ENCODE measurements at regions not wholly inside any gene's neighbourhood (a gene's known extent, or its start where the extent isn't known, plus 50 kb on each side); places are given as distances from the start of the nearest gene placed in this dataset.

DNA sequence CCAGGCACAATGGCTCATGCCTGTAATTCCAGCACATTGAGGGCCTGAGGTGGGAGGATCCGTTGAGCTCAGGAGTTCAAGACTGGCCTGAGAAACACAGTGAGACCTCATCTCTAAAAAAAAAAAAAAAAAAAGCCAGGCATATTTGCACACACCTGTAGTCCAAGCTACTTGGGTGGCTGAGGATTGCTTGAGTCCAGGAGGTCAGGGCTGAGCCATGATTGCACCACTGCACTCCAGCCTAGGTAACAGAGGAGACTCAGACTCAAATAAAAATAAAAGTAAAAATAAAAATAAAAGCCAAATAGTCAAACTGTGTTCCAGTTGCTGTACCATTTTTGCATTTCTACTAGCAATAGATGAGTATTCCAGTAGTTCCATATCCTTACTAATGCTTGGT lies 616.0 kb downstream of the KIF4B start:
- H3K36me3 ChIP-seq (ENCODE audit: control insufficient read depth, insufficient read depth, low read length), result no peaks in the 10 kb centered on the region
- no peaks in the 10 kb centered on the region for H3K27me3 ChIP-seq (ENCODE audit: control insufficient read depth, insufficient read depth, low read length)
- FAIRE-seq, result no peak
- DNase-seq (ENCODE audit: low read depth), result no peak
- TF ChIP-seq, protein P1, sequence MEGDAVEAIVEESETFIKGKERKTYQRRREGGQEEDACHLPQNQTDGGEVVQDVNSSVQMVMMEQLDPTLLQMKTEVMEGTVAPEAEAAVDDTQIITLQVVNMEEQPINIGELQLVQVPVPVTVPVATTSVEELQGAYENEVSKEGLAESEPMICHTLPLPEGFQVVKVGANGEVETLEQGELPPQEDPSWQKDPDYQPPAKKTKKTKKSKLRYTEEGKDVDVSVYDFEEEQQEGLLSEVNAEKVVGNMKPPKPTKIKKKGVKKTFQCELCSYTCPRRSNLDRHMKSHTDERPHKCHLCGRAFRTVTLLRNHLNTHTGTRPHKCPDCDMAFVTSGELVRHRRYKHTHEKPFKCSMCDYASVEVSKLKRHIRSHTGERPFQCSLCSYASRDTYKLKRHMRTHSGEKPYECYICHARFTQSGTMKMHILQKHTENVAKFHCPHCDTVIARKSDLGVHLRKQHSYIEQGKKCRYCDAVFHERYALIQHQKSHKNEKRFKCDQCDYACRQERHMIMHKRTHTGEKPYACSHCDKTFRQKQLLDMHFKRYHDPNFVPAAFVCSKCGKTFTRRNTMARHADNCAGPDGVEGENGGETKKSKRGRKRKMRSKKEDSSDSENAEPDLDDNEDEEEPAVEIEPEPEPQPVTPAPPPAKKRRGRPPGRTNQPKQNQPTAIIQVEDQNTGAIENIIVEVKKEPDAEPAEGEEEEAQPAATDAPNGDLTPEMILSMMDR (IDR thresholded peaks at IDR 0.05; ENCODE audit: insufficient read depth, low read length, severe bottlenecking), result no peak
- H3K4me3 ChIP-seq (ENCODE audit: low read depth, low read length), result no peak overlapping the region

DNA sequence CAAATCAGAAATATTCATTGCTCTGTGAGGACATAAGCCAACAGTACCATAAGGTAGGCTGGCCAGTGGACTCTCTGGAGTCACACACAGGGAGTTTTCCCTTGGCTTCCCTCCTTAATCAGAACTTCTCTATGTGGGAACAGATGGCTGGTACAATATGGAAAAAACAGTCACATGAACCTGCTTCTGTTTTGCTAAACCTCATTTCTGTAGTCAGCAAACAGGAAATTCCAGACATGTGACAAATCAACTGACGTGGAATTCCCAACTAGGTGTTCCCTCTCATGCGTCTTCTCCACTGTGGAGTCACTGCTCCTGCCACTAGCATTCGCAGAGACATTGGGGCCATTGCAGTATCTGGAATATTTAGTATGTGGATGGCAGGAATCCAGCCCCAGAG lies 617.6 kb downstream of the KIF4B start:
- no peak overlapping the region for H3K4me3 ChIP-seq (ENCODE audit: low read depth, low read length)
- FAIRE-seq (no peak), DNase-seq (ENCODE audit: low read depth) (peak; percentile 55)
- TF ChIP-seq, protein P1 (IDR thresholded peaks at IDR 0.05; ENCODE audit: insufficient read depth, low read length, severe bottlenecking), result no peak
- no peaks in the 10 kb centered on the region for H3K27me3 ChIP-seq (ENCODE audit: control insufficient read depth, insufficient read depth, low read length)
- H3K36me3 ChIP-seq (ENCODE audit: control insufficient read depth, insufficient read depth, low read length), result no peaks in the 10 kb centered on the region

DNA sequence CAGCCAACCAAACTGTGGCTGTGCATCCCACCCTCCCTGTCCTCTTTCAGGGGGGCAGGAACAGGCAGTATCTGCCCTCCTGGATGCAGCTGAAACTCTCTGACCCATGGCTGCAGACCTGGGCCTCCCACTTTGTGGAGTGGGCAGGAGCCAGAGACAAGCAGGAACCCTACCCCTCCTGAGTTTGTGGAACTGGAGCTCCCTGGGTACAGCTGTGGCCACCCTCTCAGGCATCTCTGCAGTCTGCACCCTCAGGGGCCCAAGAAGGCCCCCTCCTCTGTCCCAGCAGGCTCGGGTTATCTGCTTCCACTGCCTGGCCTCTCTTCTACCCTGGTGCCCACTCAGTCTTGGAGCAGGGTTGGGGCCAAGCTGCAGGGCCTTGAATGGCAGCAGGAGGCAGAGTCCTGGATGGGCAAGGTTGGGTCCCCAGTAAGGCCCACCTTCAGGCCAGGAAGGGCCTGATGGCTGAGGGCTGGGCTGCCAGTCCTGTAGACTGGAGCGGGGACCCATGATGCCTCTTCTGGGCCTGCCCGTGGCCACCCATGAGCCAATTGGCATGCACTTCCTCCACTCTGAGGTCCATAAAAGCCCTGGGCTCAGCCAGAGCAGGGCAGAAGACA lies 619.9 kb downstream of the KIF4B start:
- H3K36me3 ChIP-seq (ENCODE audit: control insufficient read depth, insufficient read depth, low read length), result no peaks in the 10 kb centered on the region
- H3K27me3 ChIP-seq (ENCODE audit: control insufficient read depth, insufficient read depth, low read length), result no peaks in the 10 kb centered on the region
- DNase-seq (ENCODE audit: low read depth) (no peak), FAIRE-seq (no peak)
- TF ChIP-seq, protein P1 (IDR thresholded peaks at IDR 0.05; ENCODE audit: insufficient read depth, low read length, severe bottlenecking), result no peak
- H3K4me3 ChIP-seq (ENCODE audit: low read depth, low read length), result no peak overlapping the region

DNA sequence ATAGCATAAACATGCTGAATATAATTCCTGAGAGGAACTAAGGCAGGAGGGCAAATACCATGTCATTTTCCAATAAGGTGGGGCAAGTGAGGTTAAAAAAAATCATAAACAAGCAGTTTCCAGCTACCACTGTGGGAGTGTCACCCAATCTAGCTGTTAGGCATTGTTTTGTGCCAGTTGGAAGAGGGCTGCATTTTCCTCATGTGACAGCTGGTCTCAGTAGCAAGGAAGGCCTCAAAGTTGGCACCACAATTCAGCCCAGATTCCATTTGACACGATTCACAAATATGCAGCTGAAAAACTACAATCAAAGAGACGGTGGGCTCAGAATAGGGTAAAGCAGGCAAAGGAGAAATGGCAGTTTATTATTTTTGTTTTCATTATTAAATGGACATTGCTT lies 636.1 kb downstream of the KIF4B start:
- no peak for DNase-seq (ENCODE audit: low read depth)
- no peak for FAIRE-seq
- no peaks in the 10 kb centered on the region for H3K27me3 ChIP-seq (ENCODE audit: control insufficient read depth, insufficient read depth, low read length)

DNA sequence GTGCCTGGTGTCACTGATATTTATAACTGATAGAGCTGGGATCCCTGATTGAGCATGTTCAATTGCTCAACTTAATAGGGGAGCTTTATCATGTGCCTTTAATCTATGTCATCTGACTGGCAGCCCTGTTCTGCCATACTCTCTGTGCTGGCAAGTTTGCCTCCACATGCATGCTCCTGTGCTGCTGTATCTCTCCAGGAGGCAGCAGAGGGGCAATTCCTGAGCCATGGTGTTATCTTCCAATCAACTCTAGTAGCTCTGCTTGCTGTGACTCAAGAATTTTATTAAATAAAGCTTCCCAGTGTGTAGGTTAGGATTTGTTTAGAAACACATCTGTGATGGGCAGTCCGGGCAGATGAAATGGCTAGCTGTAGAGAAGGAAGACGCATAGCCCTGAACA lies 642.0 kb downstream of the KIF4B start:
- FAIRE-seq, result no peak
- DNase-seq (ENCODE audit: low read depth), result no peak
- H3K4me3 ChIP-seq (ENCODE audit: low read depth, low read length), result no peak overlapping the region
- no peaks in the 10 kb centered on the region for H3K27me3 ChIP-seq (ENCODE audit: control insufficient read depth, insufficient read depth, low read length)
- TF ChIP-seq, protein P1 (IDR thresholded peaks at IDR 0.05; ENCODE audit: insufficient read depth, low read length, severe bottlenecking), result no peak
- no peaks in the 10 kb centered on the region for H3K36me3 ChIP-seq (ENCODE audit: control insufficient read depth, insufficient read depth, low read length)

More for the DNA sequence above, 636.1 kb downstream of the KIF4B start:
- TF ChIP-seq, protein P1 (IDR thresholded peaks at IDR 0.05; ENCODE audit: insufficient read depth, low read length, severe bottlenecking), result no peak
- Histone ChIP-seq H3K4me3 (ENCODE audit: low read depth, low read length) (no peak overlapping the region), H3K36me3 (ENCODE audit: control insufficient read depth, insufficient read depth, low read length) (no peaks in the 10 kb centered on the region)

DNA sequence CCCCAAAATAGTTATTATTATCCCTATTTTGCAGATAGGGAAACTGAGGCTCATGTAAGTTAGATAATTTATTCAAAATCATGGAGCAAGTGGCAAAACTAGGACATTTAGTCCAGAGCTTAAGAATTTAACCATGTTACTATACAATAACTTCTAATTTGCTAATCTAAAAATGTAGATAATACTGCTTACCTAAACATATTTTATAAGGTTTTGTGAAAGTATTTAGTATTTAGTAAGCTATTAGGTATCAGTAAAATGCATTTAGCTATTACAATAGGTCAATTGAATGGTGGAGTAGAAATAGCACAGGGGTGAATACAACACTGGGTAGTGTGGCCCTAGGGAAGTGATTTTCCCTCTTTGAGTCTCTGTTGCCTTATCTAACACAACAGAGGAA lies 648.3 kb downstream of the KIF4B start:
- Histone ChIP-seq H3K36me3 (ENCODE audit: control insufficient read depth, insufficient read depth, low read length) (no peaks in the 10 kb centered on the region), H3K27me3 (ENCODE audit: control insufficient read depth, insufficient read depth, low read length) (no peaks in the 10 kb centered on the region), H3K4me3 (ENCODE audit: low read depth, low read length) (no peak overlapping the region)
- DNase-seq (ENCODE audit: low read depth), result no peak
- FAIRE-seq, result no peak
- TF ChIP-seq, protein P1 (IDR thresholded peaks at IDR 0.05; ENCODE audit: insufficient read depth, low read length, severe bottlenecking), result no peak

Measured in bronchial epithelial cell (primary cell).